HS-5 (cell line): ENCODE measurements at regions not wholly inside any gene's neighbourhood (a gene's known extent, or its start where the extent isn't known, plus 50 kb on each side); places are given as distances from the start of the nearest gene placed in this dataset.
"Not testable (repeated sequence)": the region's sequence is repeated elsewhere in the genome, so short reads cannot be mapped to it uniquely, and the experiment has no call there.

Experiments used
- DNase-seq: peaks from one replicate; pipeline ENCODE4 v3.0.0-alpha.2; 2012; ENCODE audit warnings: low read depth

DNA sequence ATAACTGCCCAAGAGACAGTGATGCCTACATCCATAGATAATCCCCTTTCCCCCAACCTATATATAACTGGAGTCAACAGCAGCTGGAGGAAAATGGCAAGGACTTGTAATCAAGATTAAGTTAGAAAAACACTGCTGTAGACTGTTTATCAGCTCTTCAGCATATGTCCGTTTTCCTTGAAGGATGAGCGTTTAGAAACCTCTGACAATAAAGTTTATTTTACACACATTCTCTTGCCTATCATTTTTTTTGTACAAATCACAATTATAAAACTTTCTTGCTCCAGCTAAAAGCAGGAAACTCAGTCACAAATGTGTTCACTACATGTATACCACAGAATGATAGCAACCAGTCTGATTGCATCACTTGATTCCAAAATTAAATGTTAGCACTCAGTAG, 50.8 kb downstream of the PPIAL4G start:
- not testable (repeated sequence) for DNase-seq

DNA sequence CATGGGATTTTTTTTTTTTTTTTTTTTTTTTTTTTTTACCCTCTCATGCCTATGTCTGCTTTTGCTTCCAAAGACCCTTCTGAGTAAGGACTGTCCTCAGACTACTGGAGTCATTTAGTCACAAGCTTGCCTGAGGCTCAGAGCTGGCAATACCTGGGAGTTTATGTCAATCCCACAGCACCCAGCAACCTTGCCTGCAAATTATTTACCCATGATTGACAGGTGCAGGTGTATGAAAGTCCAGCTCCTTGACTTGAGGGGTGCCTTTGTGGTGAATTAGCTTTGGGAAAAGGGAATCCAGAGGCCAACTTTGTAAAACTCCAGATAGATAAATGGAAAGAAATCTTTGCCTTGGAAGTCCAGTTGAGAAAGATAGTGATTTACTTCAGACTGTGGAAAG, 53.2 kb downstream of the PPIAL4G start:
- not testable (repeated sequence) for DNase-seq

DNA sequence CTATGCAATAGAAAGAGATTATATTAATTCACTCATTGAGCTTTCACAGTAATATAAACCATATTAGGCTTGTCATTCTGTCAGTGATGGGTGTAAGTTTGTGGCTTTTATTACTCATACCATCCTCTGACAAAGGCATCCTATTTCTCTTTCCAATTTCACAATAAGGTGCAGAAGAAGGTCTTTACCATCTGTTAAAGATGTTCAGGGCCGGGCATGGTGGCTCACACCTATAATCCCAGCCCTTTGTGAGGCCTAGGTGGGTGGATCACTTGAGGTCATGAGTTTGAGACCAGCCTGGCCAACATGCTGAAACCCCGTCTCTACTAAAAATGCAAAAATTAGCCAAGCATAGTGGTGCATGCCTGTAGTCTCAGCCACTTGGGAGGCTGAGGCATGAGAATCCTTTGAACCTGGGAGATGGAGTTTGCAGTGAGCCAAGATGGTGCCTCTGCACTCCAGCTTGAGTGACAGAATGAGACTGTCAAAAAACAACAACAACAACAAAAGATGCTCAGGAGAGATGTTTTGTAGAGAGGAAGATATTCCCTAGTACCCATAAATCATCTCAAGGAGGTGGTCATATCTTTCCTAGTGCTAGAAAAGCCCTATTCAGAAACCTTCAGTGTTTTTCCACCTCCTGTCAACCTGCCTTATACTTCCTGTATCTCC, 56.0 kb downstream of the PPIAL4G start:
- not testable (repeated sequence) for DNase-seq

DNA sequence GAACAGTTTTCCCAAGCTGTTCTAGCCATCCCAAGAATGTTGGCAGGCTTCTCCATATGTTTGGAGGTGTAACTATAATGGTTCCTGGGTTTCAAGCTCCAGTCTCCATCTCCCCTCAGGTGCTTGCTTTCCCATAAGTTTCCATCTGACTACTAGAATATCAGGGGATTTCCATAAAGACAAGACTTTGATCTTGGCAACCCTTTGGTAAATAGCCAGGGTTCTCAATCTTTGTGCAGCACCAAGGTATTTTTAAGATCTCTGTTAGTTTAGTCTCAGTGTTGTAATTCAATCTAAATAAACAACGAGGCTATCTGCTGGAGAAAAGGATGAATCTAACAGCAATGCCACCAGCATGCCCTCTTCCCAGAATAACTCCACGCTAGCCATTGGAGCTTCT, 56.7 kb downstream of the PPIAL4G start:
- not testable (repeated sequence) for DNase-seq

DNA sequence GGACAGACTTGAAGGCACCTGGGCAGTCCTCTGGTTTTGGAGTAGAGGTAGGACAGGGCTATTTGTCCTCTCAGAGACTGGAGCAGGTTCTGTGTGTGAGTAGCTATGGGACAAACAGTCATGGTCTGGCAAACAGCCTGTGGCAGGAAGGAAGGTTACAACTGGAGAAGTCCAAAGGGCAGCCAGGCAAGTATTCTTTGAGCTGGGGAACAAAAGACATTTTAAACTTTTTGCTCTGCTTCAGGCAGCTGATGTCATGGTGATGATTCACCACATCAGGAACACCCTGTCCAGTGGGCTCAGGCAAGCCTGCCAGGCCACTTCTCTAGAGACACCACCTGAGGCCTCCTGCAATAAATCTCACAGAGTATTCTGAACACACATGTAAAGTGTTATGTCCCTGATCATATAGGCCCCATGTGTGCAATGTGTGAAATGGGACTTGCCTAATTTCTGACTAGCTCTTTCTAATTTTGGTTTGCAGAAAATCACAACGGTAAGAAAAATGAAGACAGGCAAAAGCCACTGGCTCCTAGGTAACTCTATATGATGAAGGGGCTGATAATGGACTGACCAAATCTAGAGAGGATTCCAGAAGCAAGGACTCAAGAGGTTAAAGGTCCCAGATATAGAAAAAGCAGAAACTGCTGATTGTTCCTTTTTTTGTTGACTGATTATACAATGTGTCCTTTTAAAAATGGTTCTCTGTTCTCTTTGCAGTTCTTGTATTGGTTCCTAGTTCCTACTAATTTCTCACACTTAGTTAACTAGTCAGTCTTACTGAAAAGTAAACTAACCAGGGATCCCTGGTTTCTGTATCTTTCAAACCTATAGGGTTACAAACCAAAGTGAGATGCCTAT, 58.7 kb downstream of the PPIAL4G start:
- peak; percentile 23 for DNase-seq

DNA sequence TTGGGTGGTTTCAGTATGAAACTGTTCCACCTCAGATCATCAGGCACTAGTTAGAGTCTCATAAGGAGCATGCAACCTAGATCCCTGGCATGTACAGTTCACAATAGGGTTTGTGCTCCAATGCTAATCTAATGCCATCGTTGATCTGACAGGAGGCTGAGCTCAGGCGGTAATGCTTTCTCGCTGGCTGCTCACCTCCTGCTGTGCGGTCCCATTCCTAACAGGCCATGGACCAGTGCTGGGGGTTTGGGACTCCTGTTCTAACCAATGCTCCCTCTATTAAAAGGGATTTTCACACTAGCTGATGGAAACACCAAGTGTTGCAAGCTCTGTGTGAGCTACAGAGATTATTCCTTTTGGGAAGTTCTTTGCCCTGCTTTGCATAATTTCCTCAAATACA, 60.2 kb downstream of the PPIAL4G start:
- not testable (repeated sequence) for DNase-seq

DNA sequence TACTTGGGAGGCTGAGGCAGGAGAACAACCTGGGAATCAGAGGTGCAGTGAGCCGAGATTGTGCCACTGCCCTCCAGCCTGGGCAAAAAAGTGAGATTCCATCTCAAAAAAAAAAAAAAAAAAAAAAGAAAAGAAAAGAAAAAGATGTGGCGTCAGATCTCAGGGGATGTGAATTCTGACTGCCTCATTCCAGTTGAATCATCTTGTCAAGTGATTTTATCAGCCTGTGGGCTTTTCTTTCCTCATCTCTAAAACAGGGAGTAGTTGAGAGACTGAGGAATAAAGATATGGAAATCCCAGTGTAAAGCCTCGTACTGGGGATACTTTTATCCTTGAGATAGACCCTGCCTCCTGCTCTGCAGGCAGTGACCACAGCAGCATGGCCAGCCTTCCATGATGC, 65.9 kb downstream of the PPIAL4G start:
- not testable (repeated sequence) for DNase-seq

DNA sequence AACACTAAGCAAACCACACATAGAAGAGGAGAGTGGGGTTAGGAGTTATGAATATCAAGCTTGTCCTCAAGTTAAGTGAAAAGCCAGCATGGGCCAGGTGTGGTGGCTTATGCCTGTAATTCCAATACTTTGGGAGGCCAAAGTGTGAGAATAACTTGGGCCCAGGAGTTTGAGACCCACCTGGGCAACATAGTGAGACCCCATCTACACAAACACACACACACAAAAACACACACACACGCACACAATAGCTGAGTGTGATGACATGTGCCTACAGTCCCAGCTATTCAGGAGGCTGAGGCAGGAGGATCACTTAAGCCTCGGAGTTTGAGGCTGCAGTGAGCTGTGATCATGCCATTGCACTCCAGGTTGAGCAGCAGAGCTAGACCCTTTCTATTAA, 69.7 kb downstream of the PPIAL4G start:
- not testable (repeated sequence) for DNase-seq

DNA sequence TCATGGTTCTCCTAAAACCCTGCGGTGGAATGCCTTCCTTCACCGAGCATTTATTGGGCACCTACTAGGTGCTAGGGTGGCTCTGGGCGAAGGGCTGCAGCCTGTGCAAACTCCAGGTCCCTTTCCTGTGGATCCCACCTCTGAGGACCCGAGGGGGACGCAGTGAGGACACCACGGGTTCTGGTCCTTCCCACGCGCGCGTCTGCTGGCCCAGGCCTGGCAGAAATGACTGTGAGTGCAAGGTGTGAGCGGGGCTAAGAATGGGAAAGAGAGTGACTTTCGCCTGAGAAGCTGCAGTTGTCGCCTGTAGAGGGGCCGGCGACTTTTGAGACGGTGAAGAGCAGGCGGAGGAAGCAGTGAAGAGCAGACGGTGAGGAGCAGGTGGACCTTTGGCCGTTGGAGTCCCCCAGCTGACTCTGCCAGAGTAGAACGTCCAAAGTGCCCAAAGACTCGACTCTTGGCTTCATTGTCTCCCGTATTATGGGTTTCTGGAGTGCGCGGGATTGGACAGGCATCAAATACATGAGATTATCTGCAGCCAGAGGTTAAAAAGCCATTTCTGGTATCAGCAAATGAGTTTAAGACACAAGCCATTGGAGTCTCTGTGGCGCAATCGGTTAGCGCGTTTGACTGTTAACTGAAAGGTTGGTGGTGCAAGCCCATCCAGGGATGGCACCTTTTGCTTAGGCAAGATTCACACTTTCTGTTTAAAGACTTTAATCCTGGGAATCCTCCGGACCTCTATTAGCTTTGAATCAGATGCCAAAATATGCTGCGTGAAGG, 78.1 kb downstream of the PPIAL4G start:
- DNase-seq: not testable (repeated sequence)

DNA sequence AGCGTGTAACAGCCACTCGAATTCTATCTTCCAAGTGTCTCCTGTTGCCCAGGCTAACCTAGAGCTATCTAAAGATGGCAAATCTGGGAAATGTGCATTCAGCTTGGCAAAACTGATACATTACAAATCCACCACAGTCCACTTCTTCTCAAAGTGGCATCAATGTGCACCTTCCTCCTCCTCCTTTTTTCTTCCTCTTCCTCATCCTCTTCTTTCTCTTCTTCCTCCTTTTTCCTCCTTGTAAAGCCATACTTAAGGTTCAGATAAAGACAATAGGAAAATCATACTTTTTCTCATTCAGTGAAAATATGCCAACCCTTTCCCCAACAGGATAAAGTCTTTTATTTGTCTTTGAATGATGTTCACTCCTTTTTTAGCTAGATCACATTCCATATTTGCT, 79.2 kb downstream of the PPIAL4G start:
- not testable (repeated sequence) for DNase-seq

DNA sequence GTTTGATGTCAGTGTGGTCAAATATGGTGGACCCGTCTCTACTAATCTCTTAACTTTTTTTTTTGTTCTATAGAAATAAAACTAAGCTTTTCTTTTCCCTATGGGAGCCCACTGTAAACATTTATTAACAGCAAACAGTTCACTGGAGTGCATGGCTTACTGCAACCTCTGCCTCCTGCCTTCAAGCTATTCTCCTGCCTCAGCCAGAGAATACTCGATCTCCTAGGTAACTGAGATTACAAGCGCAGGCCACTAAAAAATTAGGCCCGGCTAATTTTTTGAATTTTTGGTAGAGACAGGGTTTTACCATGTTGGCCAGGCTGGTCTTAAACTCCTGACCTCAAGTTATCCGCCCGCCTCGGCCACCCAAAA, 80.0 kb downstream of the PPIAL4G start:
- DNase-seq: not testable (repeated sequence)

DNA sequence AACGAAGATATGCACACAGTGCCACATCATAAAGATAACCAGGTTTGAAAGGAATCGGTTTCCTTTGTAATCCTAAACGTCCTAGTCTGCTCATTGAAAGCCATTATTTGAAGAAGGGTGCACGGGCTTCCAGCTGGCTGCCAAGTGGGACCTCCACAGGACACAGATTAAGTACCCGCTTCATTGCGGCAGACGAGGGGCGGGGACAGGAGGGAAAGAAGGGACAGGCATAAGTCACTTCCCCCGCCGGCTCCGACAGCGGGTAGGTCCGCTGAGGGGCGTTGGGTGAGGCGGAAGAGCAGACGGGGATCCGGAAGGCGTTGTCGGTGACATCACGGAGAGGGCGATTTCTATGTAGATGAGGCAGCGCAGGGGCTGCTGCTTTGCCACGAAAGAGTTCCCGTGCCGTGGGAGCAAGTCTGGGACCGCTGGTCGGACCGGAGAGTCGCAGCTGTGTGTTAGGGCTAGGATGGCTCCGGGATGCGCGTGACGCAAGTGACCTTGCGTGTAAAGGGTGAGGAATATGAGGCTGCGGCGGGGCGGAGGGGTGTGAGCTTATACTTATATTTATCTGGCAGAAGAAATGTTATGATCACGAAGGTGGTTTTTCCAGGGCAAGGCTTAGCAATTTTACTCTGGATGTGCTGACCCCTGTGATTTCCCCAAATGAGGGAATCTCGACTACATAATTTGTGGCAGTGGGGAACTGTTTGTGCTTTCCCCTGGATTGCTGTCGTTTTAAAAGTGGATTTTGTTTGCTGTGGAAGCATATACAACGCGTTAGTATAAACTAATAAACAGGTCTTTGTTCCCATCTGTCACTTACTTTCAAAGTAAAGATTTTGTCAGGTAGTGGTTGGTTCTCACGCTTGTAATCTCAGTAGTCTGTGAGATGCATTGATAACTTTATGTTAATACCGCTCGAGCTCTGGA, 80.7 kb downstream of the PPIAL4G start:
- not testable (repeated sequence) for DNase-seq

DNA sequence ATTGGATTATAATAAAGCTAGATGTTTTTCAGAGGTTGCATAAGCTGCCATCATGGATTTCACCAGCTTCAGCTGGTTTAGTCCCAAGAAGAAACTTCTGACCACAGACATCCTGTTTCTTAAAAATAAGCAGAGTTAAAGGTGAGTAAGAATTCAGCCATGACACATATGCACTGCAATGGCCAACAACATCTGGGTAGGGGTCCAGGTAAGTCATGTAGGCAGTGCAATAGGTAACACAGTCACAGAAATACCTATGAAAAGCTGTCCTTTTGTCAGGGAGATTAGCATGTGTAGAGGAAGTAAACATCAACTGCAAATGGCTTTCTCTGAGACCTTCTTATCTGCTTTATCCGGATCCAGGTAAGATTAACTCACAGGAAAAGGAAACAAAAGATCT, 85.6 kb downstream of the PPIAL4G start:
- DNase-seq: not testable (repeated sequence)

DNA sequence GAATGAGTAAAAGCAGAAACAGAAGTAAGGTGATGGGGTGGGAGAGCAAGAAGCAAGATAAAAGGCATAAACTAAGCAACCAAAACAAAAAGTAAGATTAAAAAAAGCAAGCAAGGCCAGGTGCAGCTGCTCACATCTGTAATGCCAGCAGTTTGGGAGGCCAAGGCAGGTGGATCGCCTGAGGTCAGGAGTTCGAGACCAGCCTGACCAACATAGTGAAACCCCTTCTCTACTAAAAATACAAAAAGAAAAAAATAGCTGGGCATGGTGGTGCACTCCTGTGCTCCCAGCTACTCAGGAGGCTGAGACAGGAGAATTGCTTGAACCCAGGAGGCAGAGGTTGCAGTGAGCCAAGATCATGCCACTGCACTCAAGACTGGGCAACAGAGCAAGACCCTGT, 90.6 kb downstream of the PPIAL4G start:
- not testable (repeated sequence) for DNase-seq

DNA sequence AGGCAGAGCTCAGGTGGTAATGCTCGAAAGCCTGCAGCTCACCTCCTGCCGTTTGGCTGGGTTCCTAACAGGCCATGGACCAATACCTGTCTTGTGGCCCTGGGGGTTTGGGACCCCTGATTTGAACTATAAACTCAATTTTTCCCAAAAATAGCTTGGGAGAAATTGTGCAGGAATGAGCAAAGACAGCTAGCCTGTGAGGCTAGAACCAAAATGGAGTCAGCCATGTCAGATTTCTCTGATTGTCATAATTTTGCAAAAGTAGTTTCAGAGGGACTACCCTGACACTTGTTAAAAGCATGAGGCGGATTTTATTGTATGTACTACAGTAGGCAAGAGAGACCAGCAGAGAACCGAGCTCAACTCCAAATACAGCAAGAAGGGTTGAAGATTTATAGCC, 91.8 kb downstream of the PPIAL4G start:
- not testable (repeated sequence) for DNase-seq

DNA sequence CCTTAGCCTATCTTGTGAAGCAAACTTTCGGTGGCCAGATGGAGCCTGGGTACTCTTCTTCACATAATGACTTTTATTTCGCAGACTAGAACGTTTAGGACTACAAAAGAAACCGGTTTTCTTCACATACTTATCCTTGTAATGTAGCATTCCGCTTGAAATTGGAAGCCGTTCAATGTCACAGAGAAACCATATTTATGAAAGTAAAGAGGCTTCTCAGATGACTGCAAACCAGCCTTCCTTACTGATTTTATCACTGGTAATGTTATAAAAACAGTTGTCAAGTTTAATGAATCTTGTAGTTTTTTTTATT, 94.1 kb downstream of the PPIAL4G start:
- no peak for DNase-seq

DNA sequence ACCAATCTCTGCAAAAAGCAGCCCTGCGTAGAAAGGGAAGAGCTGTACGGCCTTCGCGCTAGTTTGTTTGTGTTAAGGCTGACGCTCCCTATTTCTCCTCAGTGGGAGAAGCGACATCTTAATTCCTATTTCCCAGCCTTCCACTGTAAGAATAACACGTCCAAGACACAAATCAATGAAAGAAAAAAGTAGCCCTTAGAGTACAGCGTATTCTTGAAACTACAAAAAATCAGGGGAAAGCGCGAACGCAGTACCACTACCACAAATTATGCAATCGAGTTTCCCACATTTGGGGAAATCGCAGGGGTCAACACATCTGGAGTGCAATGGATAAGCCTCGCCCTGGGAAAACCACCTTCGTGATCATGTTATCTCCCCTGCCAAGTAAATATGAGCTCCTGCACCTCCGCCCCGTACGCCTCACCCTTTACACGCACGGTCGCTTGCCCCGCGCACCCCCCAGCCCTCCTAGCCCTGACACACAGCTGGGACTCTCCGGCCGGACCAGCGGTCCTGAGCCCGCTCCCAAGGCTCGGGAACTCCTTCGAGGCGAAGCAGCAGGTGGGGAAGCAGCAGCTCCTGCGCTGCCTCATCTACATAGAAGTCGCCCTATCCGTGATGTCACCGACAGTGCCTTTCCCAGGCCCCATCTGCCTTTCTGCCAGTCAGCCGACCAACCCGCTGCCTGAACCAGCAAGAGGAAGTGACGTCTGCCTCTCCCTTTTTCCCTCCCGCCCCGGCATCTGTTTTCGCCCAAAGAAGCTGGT, 94.7 kb downstream of the PPIAL4G start:
- no peak for DNase-seq

DNA sequence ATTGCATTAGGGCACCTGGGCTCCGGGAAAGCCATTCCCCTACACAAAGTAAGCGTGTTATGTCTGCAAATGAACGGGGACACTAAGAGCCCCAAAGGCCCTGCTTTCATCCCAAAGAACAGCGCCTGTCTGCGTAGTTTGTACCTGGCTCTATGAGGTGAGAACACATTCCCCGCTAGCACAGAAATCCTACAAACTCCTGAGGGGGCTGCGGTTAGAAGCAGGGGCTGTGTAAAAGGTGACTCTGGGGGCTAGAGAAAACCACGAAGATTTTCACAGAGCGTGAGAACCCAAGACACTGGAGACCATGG, 95.2 kb downstream of the PPIAL4G start:
- not testable (repeated sequence) for DNase-seq

DNA sequence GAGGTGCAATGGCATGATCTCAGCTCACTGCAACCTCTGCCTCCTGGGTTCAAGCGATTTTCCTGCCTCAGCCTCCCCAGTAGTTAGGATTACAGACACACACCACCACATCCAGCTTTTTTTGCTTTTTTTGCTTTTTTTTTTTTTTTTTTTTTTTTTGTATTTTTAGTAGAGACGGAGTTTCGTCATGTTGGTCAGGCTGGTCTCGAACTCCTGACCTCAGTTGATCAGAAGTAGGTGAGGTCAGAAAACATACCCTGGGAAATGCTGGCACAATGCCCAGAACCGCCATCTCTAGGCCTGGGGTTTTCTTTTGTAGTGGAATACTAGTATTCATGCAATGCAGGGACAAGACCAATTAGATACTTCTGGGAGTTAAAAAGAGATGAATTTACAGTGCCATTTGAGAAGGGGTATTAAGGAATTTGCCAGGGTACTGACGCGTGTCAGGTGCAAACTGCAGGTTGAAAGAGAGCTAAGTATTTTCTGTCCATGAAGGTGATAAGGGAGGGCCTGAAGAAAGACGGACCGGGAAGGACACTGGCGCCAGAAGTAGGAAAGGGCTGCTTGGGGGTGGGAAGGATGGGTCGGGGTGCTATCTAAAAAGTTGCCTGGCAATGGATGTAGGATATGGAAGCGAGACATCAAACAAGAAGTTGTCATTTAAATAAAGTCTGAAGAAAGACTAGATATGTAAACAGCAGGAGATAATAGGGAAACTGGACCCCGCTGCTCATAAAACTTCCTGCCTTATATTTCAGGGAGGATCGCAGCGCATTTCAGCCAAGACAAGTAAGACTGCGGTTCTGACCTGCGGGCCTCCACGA, 95.8 kb downstream of the PPIAL4G start:
- DNase-seq: not testable (repeated sequence)

DNA sequence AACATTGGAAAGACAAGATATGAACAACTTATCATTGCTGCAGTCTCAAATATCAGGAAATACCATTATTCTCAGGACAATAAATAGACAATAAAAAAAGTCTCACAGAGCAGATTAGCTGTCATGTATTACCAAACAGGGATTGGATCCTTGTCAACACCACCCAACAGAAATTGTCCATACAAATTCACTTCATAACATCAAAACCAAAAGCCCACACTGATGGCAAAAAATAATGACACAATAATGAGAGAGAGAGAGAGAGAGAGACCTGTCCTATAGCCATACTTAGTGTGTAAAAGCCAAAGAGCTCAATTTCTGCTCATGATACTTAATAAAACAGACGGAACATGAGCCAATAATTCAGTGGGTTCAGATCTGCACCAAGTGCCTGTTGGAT, 96.5 kb downstream of the PPIAL4G start:
- DNase-seq: no peak
